ENCODE measurements at regions not wholly inside any gene's neighbourhood (a gene's known extent, or its start where the extent isn't known, plus 50 kb on each side); places are given as distances from the start of the nearest gene placed in this dataset.

- 59% methylated on average over 5 of the region's 5 CpGs for WGBS (ENCODE audit: low lambda C conversion rate)
- H3K4me1 ChIP-seq (ENCODE audit: control insufficient read depth in 1 of 2, insufficient read depth in 2 of 2, low read depth in 1 of 2, low read length in 1 of 2) = peaks cover 0 to 14% of the 10 kb centered on the region in 2 experiments; a peak in 1 of 4 replicates
- no peak overlapping the region for H3K9ac ChIP-seq
- H3K4me3 ChIP-seq (ENCODE audit: low read depth in 2 of 2, low read length in 1 of 2) = no peak overlapping the region
- DNase-seq = peak; percentile 26
- ChIA-PET CTCF (interaction anchor here (0.8 to 4.6 kb wide), 9 partner anchors 8 to 457 kb away, joined by 3 to 18 read pairs (median 3); partner anchors contain the start of gene BACH2), POLR2A (no interaction called here)
- no peak overlapping the region for H3K27ac ChIP-seq (ENCODE audit: low read depth in 2 of 2, low read length in 1 of 2)
- H3K9me3 ChIP-seq = no peaks in the 10 kb centered on the region
- H3K4me2 ChIP-seq = no peak overlapping the region
- no peaks in the 10 kb centered on the region for H3K36me3 ChIP-seq (replicated peaks in 1 of 2; ENCODE audit: control insufficient read depth in 1 of 2, insufficient read depth in 2 of 2, low read length in 1 of 2)
- TF ChIP-seq USF1 (IDR thresholded peaks at IDR 0.05; ENCODE audit: borderline replicate concordance, low read depth) = no peak
- TF ChIP-seq RFX5 (IDR thresholded peaks at IDR 0.05; ENCODE audit: low read length) = no peak
- TF ChIP-seq SIN3A (IDR thresholded peaks at IDR 0.05; ENCODE audit: borderline replicate concordance, low read depth, low read length) = no peak
- TF ChIP-seq ELF1 (IDR thresholded peaks at IDR 0.05) = no peak
- no peak for TF ChIP-seq TCF12 (IDR thresholded peaks at IDR 0.05)
- no peak for TF ChIP-seq SMC3 (IDR thresholded peaks at IDR 0.05; ENCODE audit: low read depth, low read length)
- TF ChIP-seq JUND (IDR thresholded peaks at IDR 0.05) = no peak
- TF ChIP-seq RAD21 (IDR thresholded peaks at IDR 0.05; ENCODE audit: low read length) = no peak
- TF ChIP-seq CTCF (IDR thresholded peaks at IDR 0.05) = no peak
- no peak for TF ChIP-seq GABPA (IDR thresholded peaks at IDR 0.05; ENCODE audit: low read depth)
- TF ChIP-seq FOXM1 (IDR thresholded peaks at IDR 0.05; ENCODE audit: low read depth) = no peak
- no peak for TF ChIP-seq RXRA (IDR thresholded peaks at IDR 0.05; ENCODE audit: borderline replicate concordance, low read depth)
- TF ChIP-seq FOXJ3 (CRISPR knock-in tag; IDR thresholded peaks at IDR 0.05) = no peak
- TF ChIP-seq RCOR1 (IDR thresholded peaks at IDR 0.05; ENCODE audit: low read length) = no peak
- TF ChIP-seq EP300 (IDR thresholded peaks at IDR 0.05; ENCODE audit: borderline replicate concordance in 1 of 2, low read depth in 1 of 2, low read length in 1 of 2) = no peak
- TF ChIP-seq MAX (IDR thresholded peaks at IDR 0.05; ENCODE audit: low read depth) = no peak
- TF ChIP-seq ZBTB33 (IDR thresholded peaks at IDR 0.05; ENCODE audit: borderline replicate concordance, low read depth) = no peak
- TF ChIP-seq FOSL2 (IDR thresholded peaks at IDR 0.05; ENCODE audit: borderline replicate concordance, low read depth) = no peak
- TF ChIP-seq TAF1 (IDR thresholded peaks at IDR 0.05; ENCODE audit: borderline replicate concordance, low read depth, low read length) = no peak
- H3K79me2 ChIP-seq (ENCODE audit: insufficient read depth) = no peaks in the 10 kb centered on the region
- no peak overlapping the region for H2AFZ ChIP-seq (ENCODE audit: low read depth)
- H3K9me2 ChIP-seq = no peaks in the 10 kb centered on the region
- H4K20me1 ChIP-seq (ENCODE audit: insufficient read depth) = no peaks in the 10 kb centered on the region
- peaks cover 2% of the 10 kb centered on the region for H3F3A ChIP-seq (replicated peaks; ENCODE audit: insufficient read depth)
- H3K27me3 ChIP-seq (ENCODE audit: insufficient read depth) = peaks cover 9% of the 10 kb centered on the region; the same call in 1 of the 2 replicates
Observed at GRCh38 chr6:90397929-90398674, 101.5 kb upstream of the BACH2 start.
